GM18520 (cell line): ENCODE measurements at regions not wholly inside any gene's neighbourhood (a gene's known extent, or its start where the extent isn't known, plus 50 kb on each side); places are given as distances from the start of the nearest gene placed in this dataset.

Source experiments
- ATAC-seq: cut with Tn5 transposase; IDR thresholded peaks from one replicate; pipeline ENCODE4 v1.9.1; 2021; ENCODE audit not compliant: unreplicated experiment

DNA sequence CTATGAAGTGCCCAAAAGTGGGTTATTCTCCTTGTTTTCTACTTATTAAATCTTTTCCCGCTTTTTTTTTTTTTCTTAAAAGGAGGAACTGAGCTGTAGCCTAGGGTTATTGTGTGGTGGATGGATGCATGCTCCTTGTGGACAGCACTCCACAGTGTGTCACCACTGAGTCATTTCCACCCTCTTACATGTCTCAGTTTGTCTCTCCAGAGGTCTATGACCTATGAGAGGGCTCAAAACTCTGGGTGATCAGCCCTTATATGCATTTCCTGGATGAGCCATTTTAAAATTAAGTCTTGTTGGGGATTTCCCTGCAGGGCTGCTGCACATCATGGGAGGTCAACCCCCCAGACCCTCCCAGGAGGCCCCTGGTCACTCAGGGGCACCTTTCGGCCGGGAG, 102.2 kb upstream of the MOCS2 start:
- no peak for ATAC-seq

DNA sequence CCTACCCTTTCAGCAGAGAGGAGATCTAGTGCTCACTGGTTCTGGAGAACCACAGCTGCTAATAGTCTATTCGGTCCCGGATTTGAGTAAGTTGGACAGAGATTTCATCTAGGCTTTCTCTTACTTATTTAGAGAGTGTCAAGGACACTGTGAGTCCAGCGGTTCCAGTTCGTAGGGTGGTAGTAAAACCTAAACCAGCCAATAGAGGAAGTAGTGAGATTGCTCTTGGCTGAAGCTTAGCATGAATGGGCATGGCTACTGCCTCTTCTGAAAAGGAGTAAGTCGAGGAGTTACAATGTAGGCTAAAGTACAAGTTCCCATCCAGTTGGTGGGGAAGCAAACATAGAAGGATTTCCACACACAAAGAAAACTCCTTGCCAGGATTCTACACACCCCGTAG, 109.6 kb upstream of the MOCS2 start:
- peak; percentile 69 for ATAC-seq

GRCh38 chr5:53219610-53220009, 110.1 kb upstream of the MOCS2 start:
- ATAC-seq = peak; percentile 31

GRCh38 chr5:53233645-53234405, 124.3 kb upstream of the MOCS2 start:
- ATAC-seq = no peak

- no peak for ATAC-seq
Measured at GRCh38 chr5:53236683-53237082, 127.1 kb upstream of the MOCS2 start.

DNA sequence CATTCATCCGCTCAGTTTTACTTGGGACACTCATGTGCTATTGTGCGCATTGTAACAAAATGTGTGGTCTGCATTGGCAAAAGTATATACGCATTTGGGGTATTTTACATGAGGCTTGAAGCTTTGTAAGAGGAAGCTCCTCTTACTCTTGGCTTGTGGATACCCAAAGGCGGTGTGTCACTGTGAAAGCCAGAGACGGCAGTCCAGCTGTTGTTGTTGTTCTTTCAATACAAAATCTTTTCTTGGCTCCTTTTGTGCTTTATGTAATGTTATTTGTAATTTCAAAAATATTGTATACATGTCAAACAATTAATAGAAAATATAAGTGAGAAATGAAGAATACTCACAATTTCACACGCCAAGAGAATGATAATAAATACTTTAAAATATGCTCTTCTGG, 128.3 kb upstream of the MOCS2 start:
- ATAC-seq = no peak

DNA sequence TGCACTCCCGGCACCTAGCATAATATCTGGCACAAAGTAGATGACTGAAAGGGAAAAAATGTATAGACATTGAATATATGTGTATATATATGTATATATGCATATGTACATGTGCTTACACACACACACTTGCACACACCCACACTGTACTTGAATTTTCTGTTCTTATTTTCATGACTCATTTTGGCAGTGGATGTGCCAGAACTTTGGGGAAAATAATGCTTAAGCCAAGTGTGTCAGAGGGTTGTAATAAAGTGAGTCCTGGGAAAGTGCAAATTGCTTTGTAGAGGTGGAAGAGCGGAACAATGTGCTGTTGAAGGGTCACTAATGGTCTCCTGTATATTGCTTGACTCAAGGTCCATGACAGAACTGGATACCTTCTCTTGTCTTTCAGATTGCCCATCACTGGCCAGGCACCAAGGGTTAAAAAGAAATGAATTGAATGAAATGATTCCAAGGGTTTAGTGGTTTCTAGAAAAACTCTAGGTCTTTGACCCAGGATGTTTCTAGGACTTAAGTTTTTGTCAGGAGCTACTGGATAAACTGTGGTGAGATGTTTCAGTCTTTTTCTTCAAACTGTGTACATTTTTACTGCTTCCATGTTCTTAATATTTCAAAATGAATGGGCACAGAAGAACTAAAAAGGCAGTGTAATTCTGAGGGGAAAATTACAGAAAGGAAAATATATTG, 129.9 kb upstream of the MOCS2 start:
- no peak for ATAC-seq

GRCh38 chr5:53240661-53241060, 131.1 kb upstream of the MOCS2 start:
- no peak for ATAC-seq

GRCh38 chr5:53241572-53241971, 132.0 kb upstream of the MOCS2 start:
- no peak for ATAC-seq

- no peak for ATAC-seq
Measured at GRCh38 chr5:53243403-53243802, 133.8 kb upstream of the MOCS2 start.

- no peak for ATAC-seq
Measured at GRCh38 chr5:53246042-53246836, 136.7 kb upstream of the MOCS2 start.

DNA sequence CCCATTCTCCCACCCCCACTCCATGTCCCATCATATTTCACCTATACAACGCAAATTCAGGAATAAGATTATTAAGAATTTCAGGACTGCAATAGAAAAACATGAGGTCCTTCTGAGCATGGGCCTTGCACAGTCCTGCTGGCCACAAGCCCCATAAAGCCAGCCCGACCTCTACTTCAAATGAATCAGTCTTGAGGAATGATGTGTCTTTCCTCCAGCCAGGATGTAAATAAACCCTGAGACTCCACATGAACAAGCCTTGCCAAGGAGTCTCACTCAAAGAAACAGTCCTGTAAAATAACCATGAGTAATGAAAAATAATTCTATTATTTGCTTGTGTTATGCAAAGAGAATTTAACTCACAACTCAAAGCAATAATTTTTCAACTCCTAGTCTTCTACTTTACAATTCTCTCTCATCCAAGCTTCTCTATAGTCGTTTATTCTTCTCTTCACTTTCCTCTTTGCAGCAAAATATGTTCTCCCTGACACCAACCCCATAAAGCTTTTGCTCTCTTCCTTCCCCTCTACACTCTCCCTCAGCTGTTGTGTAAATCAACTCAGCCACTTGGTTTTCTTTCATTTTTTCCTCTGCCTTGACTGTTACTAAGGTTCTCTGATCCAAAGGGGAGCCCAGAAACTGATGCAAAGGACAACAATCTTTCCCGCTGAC, 140.1 kb upstream of the MOCS2 start:
- no peak for ATAC-seq

- ATAC-seq = no peak
Measured at GRCh38 chr5:53250201-53250550, 140.6 kb upstream of the MOCS2 start.

DNA sequence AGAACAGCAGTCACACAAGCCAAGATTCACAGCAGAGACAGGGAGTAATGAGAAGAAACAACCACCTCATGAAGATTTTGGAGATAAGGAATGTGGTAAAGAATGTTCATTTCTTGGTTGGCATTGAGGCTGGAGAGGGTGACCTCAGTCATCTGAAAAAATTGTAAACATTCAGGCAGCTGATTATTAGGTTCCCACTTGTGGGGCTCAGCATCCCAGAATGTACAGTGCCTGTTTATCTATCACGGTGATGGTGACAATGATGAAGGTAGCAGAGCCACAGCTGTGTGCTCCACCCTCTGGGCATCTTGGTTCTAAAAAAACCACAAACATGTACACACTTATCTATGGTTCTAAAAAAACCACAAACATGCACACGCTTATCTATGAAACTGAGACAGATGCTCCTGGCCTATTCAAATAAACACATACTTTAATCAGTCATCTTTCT, 143.9 kb upstream of the MOCS2 start:
- no peak for ATAC-seq

- no peak for ATAC-seq
Measured at GRCh38 chr5:53256746-53257145, 147.2 kb upstream of the MOCS2 start.

GRCh38 chr5:53257806-53258373, 148.3 kb upstream of the MOCS2 start:
- no peak for ATAC-seq

- ATAC-seq = no peak
Measured at GRCh38 chr5:53259176-53259575, 149.6 kb upstream of the MOCS2 start.

GRCh38 chr5:53260446-53260845, 150.9 kb upstream of the MOCS2 start:
- no peak for ATAC-seq

GRCh38 chr5:53261245-53261644, 151.7 kb upstream of the MOCS2 start:
- ATAC-seq = no peak

- ATAC-seq = no peak
Measured at GRCh38 chr5:53262348-53262970, 152.9 kb upstream of the MOCS2 start.

DNA sequence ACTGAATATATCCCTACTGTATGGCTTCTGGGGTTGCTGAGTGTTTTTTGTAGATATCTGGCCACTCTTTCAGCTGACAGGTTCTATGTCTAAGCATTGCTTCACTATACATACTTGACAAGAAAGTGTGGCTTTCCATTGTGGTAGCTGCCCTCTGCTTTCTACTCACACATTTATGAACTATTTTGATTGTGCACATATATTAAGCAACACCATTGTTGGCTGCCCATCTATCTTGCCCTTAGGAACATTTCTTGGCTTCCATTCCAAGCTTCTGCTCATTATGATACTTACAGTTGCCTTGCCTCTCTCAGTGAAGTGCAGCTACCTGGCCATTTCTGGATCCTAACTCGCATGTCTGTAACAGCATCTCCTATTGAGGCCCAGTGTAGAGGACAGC, 153.6 kb upstream of the MOCS2 start:
- ATAC-seq = no peak
